Kidney tubule cell (primary cell): ENCODE measurements at regions not wholly inside any gene's neighbourhood (a gene's known extent, or its start where the extent isn't known, plus 50 kb on each side); places are given as distances from the start of the nearest gene placed in this dataset.
A peak's percentile ranks its signal among the peaks of the same experiment; 100 is the strongest.
"Not testable (repeated sequence)": the region's sequence is repeated elsewhere in the genome, so short reads cannot be mapped to it uniquely, and the experiment has no call there.

Experiments
- DNase-seq: peaks from one replicate; pipeline ENCODE4 v3.0.0-alpha.2; 2018; ENCODE audit warnings: low spot score

DNA sequence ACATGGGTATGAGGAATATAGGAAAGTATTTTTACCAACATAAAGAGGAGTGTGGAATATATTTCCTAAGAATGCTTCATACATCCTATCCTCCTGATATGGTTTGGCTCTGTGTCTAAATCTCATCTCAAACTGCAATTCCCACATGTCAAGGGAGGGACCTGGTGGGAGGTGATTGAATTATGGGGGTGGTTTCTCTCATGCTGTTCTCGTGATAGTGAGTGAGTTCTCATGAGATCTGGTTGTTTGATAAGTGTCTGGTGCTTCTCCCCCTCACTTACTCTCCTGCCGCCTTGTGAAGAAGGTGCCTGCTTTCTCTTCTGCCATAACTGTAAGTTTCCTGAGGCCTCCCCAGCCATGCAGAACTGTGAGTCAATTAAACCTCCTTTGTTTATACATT, 62.2 kb upstream of the CYRIA start:
- not testable (repeated sequence) for DNase-seq

DNA sequence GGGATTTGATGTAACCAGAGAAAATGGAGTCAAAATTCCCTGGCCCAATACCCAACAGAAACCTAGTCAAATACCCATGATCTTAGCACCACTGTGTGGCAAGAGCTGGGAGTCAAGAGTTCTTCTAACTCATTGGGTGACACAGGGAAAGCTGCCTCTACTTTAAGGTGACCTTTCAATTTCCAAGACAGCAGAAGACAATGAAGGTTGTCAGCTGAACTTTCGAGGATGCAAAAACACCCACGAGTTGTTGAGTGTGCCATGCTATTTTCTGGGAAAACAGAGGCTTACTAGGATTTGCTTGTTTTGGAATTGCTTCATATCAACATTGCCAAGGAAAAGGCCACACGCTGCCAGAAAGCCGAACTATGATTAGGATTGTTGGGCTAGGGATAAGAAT, 61.6 kb upstream of the CYRIA start:
- no peak for DNase-seq

DNA sequence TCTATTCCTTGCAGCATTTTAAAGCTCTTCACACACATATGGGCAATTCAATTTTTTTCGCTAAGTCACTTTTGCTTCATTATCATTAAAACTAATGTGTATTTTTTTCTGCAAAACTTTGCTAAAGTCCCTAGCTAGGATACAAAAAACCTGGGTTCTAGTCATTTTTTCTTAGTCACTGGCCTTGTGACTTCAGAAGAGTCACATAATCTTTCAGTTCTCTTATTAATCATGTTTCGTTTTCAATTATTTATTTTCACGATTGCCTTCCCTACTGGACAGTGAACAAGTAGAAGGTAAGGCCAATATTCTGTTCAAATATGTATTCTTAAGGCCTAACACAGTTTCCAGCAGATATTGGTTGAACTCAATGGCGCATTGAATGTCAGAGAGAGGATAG, 60.9 kb upstream of the CYRIA start:
- DNase-seq, result no peak

DNA sequence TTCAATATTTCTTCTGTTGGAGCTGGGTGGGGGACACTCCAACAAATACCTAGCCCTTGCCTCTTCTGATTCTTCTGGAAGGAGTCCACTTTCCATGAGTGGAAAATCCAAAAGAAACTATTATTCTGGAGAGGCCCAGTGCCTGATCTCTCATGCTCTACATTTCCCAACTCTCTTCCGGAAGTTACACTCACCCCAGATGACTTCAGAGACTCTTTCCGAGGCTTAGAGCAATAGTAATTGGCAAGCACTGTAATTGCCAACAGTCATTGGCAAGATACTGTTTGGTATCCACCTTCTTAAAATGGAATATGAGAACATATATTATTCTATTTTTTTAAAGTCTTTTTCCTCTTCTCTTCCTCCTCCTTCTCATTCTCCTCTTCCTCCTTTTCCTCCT, 60.5 kb upstream of the CYRIA start:
- no peak for DNase-seq

DNA sequence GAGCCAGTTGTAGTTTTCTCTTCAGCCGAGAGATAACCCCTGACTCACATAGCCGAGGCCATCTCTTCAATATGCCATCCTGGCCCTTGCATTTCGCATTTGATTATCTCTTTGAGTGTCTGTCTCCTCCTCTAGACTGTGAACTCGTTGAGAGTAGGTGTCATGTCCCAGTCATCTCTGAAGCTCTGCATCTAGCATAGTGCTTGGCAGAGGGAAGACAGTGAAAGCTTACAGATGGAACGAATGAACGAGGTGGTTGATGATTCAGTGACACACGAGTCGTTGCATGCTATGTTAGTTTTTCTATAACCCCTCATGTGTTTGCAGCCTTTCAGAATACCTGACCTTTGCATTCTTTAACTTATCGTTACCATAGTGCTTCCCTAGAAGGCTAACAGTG, 59.9 kb upstream of the CYRIA start:
- peak; percentile 65 for DNase-seq

DNA sequence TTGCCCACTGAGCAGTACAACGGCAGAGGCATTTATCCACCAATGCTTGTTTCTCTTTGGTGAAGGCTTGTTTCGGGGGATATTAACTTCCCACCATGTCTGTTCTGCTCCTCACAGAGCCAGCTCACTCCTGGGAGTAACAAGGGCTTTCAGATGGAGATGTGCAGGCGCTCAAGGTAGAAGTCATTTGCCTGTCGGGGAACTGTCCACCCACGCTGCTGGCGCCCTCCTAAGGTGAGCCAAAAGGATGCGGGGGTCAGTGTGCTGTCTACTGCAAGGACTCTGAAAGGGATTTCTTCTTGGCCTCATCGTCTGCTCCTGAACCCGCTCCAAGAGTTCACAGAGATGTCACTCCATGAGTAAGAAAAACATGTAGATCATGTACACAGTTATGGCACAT, 57.0 kb upstream of the CYRIA start:
- DNase-seq, result no peak

DNA sequence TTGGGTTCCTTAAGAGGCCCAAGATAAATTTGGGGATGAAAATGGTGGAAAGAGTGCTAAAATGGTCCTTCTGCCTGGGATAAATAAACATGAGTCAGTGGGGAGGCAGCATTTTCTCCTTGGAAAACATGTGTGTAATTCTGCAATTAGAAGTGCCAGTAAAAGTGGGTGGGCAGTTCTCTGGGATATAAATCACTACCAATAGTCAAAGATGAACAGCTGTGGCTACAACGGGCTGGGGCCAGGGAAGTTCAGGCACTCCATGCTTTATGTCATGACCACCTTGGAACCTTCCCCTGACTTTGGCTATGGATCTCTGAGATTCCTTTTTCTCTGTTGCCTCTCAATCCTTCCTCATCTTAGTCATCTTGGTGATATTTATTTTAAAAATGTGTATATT, 56.5 kb upstream of the CYRIA start:
- no peak for DNase-seq

DNA sequence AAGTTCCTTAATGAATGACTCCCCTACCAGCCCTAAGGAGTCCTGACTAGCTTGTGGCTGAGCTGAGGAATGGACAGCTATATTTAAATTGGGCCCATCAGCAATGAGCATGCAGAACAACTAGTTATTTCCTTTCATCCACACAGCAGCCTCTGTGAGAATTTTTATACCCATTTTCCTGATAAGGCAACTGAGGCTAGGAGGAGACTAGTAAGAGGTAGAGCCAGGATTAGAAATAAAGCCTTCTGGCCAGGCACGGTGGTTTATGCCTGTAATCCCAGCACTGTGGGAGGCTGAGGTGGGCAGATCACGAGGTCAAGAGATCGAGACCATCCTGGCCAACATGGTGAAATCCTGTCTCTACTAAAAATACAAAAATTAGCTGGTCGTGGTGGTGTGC, 55.9 kb upstream of the CYRIA start:
- not testable (repeated sequence) for DNase-seq

DNA sequence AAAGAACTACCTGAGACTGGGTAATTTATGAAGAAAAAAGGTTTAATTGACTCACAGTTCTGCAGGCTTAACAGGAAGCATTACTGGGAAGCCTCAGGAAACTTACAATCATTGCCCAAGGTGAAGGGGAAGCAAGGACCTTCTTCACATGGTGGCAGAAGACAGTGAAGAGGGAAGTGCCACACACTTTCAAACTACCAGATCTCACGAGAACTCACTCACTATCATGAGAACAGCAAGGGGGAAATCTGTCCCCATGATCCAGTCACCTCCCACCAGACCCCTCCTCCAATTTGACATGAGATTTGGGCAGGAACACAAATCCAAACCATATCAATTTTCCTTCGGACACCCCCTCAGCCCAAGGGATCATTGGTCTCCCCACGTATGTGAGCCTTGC, 55.1 kb upstream of the CYRIA start:
- not testable (repeated sequence) for DNase-seq

DNA sequence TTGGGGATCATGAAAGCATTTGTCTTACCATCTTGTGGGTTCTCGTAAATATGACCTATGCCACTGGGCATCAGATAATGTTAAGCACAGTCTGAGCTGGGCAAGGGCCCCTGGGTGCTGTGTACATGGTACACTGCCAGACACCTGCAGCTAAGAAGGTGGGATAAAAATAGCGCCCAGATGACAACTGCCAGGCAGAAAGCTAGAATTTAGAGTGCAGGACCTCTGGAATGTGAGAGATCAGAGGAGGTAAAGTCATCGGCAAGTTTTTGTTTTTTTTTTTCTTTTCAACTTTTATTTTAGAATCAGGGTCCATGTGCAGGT, 53.8 kb upstream of the CYRIA start:
- no peak for DNase-seq

DNA sequence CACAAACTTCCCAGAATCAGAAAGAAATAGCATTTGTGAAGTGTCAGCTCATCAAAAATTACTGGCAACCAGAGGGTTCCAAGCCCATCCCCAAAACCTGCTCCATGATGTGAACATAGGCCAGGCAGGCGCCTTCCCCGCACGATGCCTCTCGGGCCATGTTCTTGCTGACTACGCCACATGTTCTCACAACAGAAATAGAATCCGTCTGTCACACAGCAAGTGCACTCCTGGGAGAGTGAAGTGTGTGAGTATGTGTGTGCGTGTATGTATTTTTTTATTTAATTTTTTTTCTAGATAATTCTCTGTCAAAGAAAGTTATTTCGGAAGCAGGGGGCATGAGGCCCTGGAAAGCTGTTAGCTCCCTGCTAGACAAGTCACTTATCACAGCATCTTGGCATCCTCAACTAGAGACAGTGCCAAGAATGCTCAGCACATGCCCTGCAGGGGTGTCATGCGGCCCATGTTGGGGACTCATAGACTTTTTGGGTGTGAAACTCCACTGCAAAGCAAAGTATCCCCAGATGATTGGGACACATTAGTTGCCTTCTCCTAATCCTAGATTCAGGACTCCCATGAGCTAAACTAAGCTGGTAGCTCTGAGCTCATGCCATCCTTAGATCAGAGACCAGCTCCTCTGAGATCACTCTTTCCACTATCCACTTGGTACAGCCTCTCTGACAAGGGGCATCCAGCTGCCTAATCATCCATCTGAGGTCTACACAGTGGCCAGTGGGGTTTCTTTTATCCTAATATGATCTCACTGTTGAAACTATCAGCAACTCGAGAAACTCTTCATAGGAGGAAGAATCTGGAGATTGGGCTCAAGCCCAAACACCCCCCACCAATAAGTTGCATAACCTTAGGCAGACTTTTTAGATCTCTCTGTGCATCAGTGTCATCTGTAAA, 53.2 kb upstream of the CYRIA start:
- no peak for DNase-seq

DNA sequence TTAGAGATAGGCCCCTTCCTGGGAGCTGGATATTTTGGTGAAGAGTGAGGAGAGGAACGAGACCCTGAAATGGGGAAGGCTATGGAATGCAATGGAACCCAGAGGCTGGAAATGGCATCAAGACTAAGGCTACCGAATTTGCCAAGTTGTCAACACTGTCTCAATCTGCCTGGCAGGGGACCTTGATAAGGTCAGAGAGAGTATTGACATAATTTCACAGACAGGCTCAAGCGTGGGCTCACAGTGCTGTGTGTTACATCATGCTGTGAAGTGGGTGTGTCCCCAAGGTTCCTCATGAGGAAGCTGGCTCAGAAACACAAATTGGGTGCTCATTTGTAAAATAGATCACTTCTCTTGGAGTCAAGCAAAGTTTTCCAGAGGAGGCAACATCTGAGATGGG, 51.8 kb upstream of the CYRIA start:
- no peak for DNase-seq

DNA sequence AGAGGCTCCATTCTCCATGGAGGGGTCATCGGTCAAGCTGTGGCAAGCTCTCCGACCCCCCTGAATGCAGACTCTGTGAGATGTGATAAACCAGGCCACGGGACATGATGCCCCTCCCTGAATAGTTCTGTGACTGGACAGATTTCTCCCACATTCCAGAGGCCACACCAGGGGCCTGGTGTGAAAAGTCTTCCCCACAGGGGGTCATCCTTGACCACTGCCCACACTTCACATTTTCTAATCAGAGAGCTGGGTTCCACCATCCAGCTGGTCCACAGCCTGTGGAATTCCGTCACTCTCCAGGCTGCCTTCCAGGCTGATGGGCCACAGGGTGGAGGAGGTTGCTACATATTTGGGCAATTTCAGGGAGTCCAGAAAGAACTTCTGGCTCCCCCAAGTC, 51.3 kb upstream of the CYRIA start:
- DNase-seq, result no peak

DNA sequence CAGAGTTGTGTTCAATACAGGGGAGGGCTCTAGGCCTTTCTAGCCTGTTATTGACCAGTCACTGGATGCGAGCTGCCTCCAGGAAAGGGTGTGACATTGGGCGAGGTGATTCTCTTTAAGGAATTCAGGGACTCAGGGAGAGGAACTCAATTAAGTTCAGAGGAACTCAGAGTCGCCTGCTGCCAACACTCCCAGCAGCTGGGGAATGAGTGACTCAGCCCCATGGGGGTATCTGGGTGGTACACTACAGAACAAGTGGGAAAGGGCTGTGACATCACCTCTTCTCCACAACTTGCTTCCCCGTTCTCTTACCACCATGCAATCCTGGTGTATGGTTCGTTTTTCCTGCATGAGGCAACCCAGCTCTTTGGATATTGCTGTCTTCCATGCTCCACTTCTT, 50.4 kb upstream of the CYRIA start:
- DNase-seq, result peak; percentile 7
